GM10266 (cell line): ENCODE measurements at regions not wholly inside any gene's neighbourhood (a gene's known extent, or its start where the extent isn't known, plus 50 kb on each side); places are given as distances from the start of the nearest gene placed in this dataset.
"Not testable (repeated sequence)": the region's sequence is repeated elsewhere in the genome, so short reads cannot be mapped to it uniquely, and the experiment has no call there.

ENCODE experiments used
- DNase-seq: peaks from one replicate; pipeline ENCODE4 v3.0.0; 2012; ENCODE audit errors: extremely low spot score
- CTCF ChIP-seq: IDR thresholded peaks from 2 replicates; pipeline ENCODE4 v1.5.1; 2012; ENCODE audit warnings: mild to moderate bottlenecking, low read depth; ENCODE audit not compliant: control insufficient read depth, insufficient read depth; ENCODE audit errors: missing control alignments

- no peak for TF ChIP-seq CTCF
Measured at GRCh38 chr5:3092211-3092610, 340.7 kb upstream of the IRX2 start.

GRCh38 chr5:3091040-3091774, 339.7 kb upstream of the IRX2 start:
- no peak for TF ChIP-seq CTCF

More at GRCh38 chr5:3092211-3092610, 340.7 kb upstream of the IRX2 start:
- DNase-seq, result no peak

GRCh38 chr5:3090305-3090704, 338.8 kb upstream of the IRX2 start:
- DNase-seq, result not testable (repeated sequence)

More at GRCh38 chr5:3091040-3091774, 339.7 kb upstream of the IRX2 start:
- DNase-seq, result no peak

GRCh38 chr5:3080366-3080765, 328.9 kb upstream of the IRX2 start:
- DNase-seq, result no peak

GRCh38 chr5:3077684-3078083, 326.2 kb upstream of the IRX2 start:
- no peak for DNase-seq
- TF ChIP-seq CTCF, result no peak

More at GRCh38 chr5:3080366-3080765, 328.9 kb upstream of the IRX2 start:
- no peak for TF ChIP-seq CTCF

GRCh38 chr5:3075309-3075708, 323.8 kb upstream of the IRX2 start:
- TF ChIP-seq CTCF, result no peak
- DNase-seq, result no peak

GRCh38 chr5:3068401-3068800, 316.9 kb upstream of the IRX2 start:
- no peak for DNase-seq
- TF ChIP-seq CTCF, result no peak
